HepG2 (cell line): ENCODE measurements at regions not wholly inside any gene's neighbourhood (a gene's known extent, or its start where the extent isn't known, plus 50 kb on each side); places are given as distances from the start of the nearest gene placed in this dataset.

Experiments used
- NCOA5 ChIP-seq: sonication (generic); formaldehyde crosslinking; IDR thresholded peaks from 2 replicates; pipeline ENCODE4 v1.4.0; 2020; ENCODE audit warnings: missing genetic modification reagents
- NFYB ChIP-seq: sonication (generic); formaldehyde crosslinking; IDR thresholded peaks from 2 replicates; pipeline ENCODE4 v1.4.0; 2020; ENCODE audit warnings: missing genetic modification reagents
- NRL ChIP-seq: sonication (generic); formaldehyde crosslinking; IDR thresholded peaks from 2 replicates; pipeline ENCODE4 v1.5.0; 2020; ENCODE audit warnings: missing genetic modification reagents, mild to moderate bottlenecking, moderate library complexity, borderline replicate concordance
- REL ChIP-seq: sonication (generic); formaldehyde crosslinking; conservative IDR thresholded peaks from 2 replicates; pipeline ENCODE4 v1.8.0; 2022; ENCODE audit warnings: mild to moderate bottlenecking, missing genetic modification reagents, moderate library complexity
- RELA ChIP-seq: sonication (generic); formaldehyde crosslinking; IDR thresholded peaks from 2 replicates; pipeline ENCODE4 v1.4.0; 2020; ENCODE audit warnings: missing genetic modification reagents
- ZNF17 ChIP-seq: sonication (generic); formaldehyde crosslinking; IDR thresholded peaks from 2 replicates; pipeline ENCODE4 v1.5.0; 2020; ENCODE audit warnings: mild to moderate bottlenecking, missing genetic modification reagents
- ZNF3 ChIP-seq: IDR thresholded peaks from 2 replicates; pipeline ENCODE4 v1.7.0; 2017; ENCODE audit warnings: inconsistent platforms
- ZNF570 ChIP-seq: sonication (generic); formaldehyde crosslinking; IDR thresholded peaks from 2 replicates; pipeline ENCODE4 v1.4.0; 2020; ENCODE audit warnings: mild to moderate bottlenecking, missing genetic modification reagents, borderline replicate concordance
- ZNF7 ChIP-seq: IDR thresholded peaks from 2 replicates; pipeline ENCODE4 v1.6.1; 2016; ENCODE audit warnings: missing biosample characterization, missing genetic modification reagents
- TF ChIP-seq, protein P1 (sequence below): sonication (generic); formaldehyde crosslinking; IDR thresholded peaks from 2 replicates; pipeline ENCODE4 v1.4.0; 2020; ENCODE audit warnings: missing genetic modification reagents
- TF ChIP-seq, protein P2 (sequence below): sonication (generic); formaldehyde crosslinking; IDR thresholded peaks from 2 replicates; pipeline ENCODE4 v1.4.0; 2020; ENCODE audit warnings: missing genetic modification reagents
- TF ChIP-seq, protein P3 (sequence below): IDR thresholded peaks from 2 replicates; pipeline ENCODE4 v1.6.1; 2016; ENCODE audit warnings: mild to moderate bottlenecking
- TF ChIP-seq, protein P4 (sequence below): sonication (generic); formaldehyde crosslinking; IDR thresholded peaks from 2 replicates; pipeline ENCODE4 v1.5.0; 2020; ENCODE audit warnings: mild to moderate bottlenecking, missing genetic modification reagents, borderline replicate concordance

DNA sequence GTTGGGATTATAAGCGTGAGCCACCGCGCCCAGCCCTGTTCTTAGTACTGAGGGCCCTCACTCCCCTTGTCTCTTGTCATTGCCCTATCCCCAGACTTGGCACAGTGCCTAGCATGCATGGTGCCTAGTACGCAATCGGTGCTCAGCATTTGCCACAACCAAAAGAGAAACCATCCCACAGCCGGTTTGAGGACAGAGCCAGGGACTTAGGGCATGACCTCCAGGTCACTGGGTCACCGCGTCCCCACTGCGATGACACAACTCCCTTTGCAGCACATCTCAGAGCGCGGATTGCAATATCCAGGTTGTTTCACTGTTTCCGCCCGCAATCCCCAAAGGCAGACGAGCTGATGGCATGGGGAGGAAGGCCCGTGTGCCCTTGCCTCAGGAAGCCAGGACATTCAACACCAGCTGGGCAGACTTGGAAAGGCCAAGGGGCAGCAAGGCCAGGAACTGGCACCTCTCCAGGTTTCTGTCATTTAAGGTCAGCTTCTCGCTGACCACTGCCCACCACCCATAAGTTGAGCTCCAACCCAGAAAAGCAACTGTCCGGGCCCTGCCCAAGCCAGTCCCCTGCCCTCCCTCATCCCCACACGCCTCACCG lies 274.5 kb downstream of the MRTFB start (continued):
- TF ChIP-seq, protein P1, sequence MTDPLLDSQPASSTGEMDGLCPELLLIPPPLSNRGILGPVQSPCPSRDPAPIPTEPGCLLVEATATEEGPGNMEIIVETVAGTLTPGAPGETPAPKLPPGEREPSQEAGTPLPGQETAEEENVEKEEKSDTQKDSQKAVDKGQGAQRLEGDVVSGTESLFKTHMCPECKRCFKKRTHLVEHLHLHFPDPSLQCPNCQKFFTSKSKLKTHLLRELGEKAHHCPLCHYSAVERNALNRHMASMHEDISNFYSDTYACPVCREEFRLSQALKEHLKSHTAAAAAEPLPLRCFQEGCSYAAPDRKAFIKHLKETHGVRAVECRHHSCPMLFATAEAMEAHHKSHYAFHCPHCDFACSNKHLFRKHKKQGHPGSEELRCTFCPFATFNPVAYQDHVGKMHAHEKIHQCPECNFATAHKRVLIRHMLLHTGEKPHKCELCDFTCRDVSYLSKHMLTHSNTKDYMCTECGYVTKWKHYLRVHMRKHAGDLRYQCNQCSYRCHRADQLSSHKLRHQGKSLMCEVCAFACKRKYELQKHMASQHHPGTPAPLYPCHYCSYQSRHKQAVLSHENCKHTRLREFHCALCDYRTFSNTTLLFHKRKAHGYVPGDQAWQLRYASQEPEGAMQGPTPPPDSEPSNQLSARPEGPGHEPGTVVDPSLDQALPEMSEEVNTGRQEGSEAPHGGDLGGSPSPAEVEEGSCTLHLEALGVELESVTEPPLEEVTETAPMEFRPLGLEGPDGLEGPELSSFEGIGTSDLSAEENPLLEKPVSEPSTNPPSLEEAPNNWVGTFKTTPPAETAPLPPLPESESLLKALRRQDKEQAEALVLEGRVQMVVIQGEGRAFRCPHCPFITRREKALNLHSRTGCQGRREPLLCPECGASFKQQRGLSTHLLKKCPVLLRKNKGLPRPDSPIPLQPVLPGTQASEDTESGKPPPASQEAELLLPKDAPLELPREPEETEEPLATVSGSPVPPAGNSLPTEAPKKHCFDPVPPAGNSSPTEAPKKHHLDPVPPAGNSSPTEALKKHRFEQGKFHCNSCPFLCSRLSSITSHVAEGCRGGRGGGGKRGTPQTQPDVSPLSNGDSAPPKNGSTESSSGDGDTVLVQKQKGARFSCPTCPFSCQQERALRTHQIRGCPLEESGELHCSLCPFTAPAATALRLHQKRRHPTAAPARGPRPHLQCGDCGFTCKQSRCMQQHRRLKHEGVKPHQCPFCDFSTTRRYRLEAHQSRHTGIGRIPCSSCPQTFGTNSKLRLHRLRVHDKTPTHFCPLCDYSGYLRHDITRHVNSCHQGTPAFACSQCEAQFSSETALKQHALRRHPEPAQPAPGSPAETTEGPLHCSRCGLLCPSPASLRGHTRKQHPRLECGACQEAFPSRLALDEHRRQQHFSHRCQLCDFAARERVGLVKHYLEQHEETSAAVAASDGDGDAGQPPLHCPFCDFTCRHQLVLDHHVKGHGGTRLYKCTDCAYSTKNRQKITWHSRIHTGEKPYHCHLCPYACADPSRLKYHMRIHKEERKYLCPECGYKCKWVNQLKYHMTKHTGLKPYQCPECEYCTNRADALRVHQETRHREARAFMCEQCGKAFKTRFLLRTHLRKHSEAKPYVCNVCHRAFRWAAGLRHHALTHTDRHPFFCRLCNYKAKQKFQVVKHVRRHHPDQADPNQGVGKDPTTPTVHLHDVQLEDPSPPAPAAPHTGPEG (CRISPR knock-in tag): no peak
- TF ChIP-seq, protein P2, sequence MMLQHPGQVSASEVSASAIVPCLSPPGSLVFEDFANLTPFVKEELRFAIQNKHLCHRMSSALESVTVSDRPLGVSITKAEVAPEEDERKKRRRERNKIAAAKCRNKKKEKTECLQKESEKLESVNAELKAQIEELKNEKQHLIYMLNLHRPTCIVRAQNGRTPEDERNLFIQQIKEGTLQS (CRISPR knock-in tag): no peak
- TF ChIP-seq NRL (CRISPR knock-in tag) (peak; percentile 38; the same call in 1 of the 2 replicates), ZNF7 (CRISPR knock-in tag) (no peak), NCOA5 (CRISPR knock-in tag) (no peak), ZNF3 (CRISPR knock-in tag) (0 out of 2 replicates have a peak, but pooled peaks have one; percentile 0), ZNF17 (no peak), ZNF570 (no peak), NFYB (CRISPR knock-in tag) (no peak), REL (CRISPR knock-in tag) (no peak), RELA (CRISPR knock-in tag) (no peak)
- TF ChIP-seq, protein P3, sequence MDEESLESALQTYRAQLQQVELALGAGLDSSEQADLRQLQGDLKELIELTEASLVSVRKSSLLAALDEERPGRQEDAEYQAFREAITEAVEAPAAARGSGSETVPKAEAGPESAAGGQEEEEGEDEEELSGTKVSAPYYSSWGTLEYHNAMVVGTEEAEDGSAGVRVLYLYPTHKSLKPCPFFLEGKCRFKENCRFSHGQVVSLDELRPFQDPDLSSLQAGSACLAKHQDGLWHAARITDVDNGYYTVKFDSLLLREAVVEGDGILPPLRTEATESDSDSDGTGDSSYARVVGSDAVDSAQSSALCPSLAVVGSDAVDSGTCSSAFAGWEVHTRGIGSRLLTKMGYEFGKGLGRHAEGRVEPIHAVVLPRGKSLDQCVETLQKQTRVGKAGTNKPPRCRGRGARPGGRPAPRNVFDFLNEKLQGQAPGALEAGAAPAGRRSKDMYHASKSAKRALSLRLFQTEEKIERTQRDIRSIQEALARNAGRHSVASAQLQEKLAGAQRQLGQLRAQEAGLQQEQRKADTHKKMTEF (CRISPR knock-in tag): peak; percentile 41; the same call in 1 of the 2 replicates
- TF ChIP-seq, protein P4, sequence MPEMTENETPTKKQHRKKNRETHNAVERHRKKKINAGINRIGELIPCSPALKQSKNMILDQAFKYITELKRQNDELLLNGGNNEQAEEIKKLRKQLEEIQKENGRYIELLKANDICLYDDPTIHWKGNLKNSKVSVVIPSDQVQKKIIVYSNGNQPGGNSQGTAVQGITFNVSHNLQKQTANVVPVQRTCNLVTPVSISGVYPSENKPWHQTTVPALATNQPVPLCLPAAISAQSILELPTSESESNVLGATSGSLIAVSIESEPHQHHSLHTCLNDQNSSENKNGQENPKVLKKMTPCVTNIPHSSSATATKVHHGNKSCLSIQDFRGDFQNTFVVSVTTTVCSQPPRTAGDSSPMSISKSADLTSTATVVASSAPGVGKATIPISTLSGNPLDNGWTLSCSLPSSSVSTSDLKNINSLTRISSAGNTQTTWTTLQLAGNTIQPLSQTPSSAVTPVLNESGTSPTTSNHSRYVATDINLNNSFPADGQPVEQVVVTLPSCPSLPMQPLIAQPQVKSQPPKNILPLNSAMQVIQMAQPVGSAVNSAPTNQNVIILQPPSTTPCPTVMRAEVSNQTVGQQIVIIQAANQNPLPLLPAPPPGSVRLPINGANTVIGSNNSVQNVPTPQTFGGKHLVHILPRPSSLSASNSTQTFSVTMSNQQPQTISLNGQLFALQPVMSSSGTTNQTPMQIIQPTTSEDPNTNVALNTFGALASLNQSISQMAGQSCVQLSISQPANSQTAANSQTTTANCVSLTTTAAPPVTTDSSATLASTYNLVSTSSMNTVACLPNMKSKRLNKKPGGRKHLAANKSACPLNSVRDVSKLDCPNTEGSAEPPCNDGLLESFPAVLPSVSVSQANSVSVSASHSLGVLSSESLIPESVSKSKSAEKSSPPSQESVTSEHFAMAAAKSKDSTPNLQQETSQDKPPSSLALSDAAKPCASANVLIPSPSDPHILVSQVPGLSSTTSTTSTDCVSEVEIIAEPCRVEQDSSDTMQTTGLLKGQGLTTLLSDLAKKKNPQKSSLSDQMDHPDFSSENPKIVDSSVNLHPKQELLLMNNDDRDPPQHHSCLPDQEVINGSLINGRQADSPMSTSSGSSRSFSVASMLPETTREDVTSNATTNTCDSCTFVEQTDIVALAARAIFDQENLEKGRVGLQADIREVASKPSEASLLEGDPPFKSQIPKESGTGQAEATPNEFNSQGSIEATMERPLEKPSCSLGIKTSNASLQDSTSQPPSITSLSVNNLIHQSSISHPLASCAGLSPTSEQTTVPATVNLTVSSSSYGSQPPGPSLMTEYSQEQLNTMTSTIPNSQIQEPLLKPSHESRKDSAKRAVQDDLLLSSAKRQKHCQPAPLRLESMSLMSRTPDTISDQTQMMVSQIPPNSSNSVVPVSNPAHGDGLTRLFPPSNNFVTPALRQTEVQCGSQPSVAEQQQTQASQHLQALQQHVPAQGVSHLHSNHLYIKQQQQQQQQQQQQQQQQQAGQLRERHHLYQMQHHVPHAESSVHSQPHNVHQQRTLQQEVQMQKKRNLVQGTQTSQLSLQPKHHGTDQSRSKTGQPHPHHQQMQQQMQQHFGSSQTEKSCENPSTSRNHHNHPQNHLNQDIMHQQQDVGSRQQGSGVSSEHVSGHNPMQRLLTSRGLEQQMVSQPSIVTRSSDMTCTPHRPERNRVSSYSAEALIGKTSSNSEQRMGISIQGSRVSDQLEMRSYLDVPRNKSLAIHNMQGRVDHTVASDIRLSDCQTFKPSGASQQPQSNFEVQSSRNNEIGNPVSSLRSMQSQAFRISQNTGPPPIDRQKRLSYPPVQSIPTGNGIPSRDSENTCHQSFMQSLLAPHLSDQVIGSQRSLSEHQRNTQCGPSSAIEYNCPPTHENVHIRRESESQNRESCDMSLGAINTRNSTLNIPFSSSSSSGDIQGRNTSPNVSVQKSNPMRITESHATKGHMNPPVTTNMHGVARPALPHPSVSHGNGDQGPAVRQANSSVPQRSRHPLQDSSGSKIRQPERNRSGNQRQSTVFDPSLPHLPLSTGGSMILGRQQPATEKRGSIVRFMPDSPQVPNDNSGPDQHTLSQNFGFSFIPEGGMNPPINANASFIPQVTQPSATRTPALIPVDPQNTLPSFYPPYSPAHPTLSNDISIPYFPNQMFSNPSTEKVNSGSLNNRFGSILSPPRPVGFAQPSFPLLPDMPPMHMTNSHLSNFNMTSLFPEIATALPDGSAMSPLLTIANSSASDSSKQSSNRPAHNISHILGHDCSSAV (CRISPR knock-in tag): no peak
